ENCODE measurements at regions not wholly inside any gene's neighbourhood (a gene's known extent, or its start where the extent isn't known, plus 50 kb on each side); places are given as distances from the start of the nearest gene placed in this dataset.
A peak's percentile ranks its signal among the peaks of the same experiment; 100 is the strongest.

DNA sequence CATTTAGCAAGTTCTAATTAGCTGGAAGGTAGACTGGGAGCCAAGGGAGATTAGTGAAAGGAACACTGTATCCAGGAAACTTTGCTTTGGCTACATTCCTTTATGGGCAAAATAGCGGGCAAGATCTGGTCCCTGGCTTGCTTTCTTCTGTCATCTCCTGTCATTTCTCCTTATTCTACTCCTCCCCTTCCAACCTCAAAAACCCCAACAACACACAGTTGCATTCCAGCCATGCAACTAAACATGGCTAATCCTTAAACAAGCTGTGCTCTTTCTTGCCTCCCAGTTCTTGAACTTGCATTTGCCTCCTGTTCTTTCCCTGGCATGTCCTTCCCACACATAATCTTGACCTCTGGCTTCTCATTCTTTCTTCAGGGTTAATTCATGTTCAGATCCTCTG, 59.5 kb upstream of the CDCA7L start:
- no peak overlapping the region for H3K27ac ChIP-seq
- TF ChIP-seq, protein P1, sequence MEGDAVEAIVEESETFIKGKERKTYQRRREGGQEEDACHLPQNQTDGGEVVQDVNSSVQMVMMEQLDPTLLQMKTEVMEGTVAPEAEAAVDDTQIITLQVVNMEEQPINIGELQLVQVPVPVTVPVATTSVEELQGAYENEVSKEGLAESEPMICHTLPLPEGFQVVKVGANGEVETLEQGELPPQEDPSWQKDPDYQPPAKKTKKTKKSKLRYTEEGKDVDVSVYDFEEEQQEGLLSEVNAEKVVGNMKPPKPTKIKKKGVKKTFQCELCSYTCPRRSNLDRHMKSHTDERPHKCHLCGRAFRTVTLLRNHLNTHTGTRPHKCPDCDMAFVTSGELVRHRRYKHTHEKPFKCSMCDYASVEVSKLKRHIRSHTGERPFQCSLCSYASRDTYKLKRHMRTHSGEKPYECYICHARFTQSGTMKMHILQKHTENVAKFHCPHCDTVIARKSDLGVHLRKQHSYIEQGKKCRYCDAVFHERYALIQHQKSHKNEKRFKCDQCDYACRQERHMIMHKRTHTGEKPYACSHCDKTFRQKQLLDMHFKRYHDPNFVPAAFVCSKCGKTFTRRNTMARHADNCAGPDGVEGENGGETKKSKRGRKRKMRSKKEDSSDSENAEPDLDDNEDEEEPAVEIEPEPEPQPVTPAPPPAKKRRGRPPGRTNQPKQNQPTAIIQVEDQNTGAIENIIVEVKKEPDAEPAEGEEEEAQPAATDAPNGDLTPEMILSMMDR (IDR thresholded peaks at IDR 0.05): no peak
- no peak for TF ChIP-seq ZFX (IDR thresholded peaks at IDR 0.05; ENCODE audit: borderline replicate concordance)

DNA sequence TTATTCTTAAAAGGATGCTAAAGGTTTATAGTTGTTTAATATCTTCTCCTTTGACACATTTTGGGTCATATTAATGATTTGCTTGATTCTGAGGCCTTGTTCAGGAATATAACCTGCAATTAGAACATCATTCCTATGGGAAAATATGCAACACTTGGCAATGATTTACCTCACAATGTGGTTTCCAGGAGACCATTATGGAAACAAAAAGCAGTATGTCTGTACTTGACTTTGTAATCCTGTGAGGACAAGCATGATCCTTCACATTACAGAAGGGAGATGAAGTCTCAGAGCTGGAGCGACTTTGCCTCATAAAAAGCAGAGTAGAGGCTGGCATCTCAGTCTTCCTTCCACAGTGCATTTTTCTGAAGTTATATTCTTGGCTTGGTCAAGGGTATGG, 57.0 kb upstream of the CDCA7L start:
- H3K27ac ChIP-seq: no peak overlapping the region
- no peak for TF ChIP-seq ZFX (IDR thresholded peaks at IDR 0.05; ENCODE audit: borderline replicate concordance)
- TF ChIP-seq, protein P1 (IDR thresholded peaks at IDR 0.05): no peak

DNA sequence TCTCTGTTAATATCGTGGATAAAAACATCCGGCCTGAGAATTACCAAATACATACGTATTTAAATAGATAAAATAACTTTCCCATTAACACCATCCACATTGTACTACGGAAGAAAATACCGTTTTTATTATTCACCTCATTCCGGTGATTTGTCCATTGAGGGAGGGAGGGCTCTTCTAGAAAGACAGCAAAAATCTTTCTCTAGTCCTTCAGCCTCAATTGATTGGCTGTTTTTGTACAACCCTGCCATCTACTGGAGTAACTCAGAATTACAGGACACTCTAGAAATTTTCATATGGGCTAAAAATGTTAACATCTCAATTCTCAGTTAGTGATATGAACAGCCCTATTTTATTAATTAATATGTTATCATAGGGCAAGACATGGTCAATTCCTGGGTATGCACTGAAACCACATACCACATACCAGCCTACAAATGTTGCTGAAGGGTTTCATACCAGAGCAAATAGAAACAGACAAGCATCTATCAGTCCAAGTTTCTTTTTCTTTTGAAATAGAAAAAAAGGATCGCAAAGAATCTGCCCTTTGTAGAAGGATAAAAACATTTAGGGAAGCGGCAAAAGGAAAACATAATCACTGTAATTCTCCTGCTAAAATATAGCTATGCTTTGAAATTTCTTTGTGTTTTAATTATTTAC, 55.8 kb upstream of the CDCA7L start:
- H3K27ac ChIP-seq: no peak overlapping the region
- no peak for TF ChIP-seq ZFX (IDR thresholded peaks at IDR 0.05; ENCODE audit: borderline replicate concordance)
- TF ChIP-seq, protein P1 (IDR thresholded peaks at IDR 0.05): peak; percentile 90

DNA sequence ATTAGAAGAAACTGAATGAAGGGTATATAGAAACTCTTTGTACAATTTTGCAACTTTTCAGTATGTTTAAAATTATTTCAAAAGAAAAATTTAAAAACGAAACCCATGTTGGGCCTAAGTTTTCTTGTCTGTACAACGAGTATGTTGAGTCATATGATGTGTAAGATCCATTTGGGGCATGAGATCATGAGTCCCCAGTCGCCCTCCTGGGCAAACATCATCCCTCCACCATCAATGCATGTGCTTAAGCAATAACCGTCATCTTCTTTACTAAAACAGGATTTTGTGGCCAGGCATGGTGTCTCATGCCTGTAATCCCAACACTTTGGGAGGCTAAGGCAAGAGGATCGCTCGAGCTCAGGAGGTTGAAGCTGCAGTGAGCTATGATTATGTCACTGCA, 54.2 kb upstream of the CDCA7L start:
- no peak for TF ChIP-seq ZFX (IDR thresholded peaks at IDR 0.05; ENCODE audit: borderline replicate concordance)
- TF ChIP-seq, protein P1 (IDR thresholded peaks at IDR 0.05): no peak

DNA sequence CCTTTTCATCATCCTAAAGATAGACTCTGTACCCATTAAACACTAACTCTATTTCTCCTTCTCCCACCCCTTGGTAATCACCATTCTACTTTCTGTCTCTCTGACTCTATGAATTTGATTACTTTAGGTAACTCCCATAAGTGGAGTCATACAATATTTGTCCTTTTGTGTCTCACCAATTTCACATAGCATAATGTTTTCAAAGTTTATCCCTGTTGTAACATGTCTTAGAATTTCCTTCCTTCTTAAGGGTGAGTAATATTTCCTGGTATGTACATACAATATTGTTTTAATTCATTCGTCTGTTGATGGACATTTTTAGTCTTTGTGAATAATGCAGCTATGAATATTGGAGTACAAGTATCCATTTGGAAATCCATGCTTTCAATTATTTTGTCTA, 50.9 kb upstream of the CDCA7L start:
- no peak overlapping the region for H3K27ac ChIP-seq
- TF ChIP-seq ZFX (IDR thresholded peaks at IDR 0.05; ENCODE audit: borderline replicate concordance): no peak
- TF ChIP-seq, protein P1 (IDR thresholded peaks at IDR 0.05): no peak

More for the DNA sequence above, 54.2 kb upstream of the CDCA7L start:
- H3K27ac ChIP-seq: no peak overlapping the region

Measured in 22Rv1 (cell line).